GM10266 (cell line): ENCODE measurements at regions not wholly inside any gene's neighbourhood (a gene's known extent, or its start where the extent isn't known, plus 50 kb on each side); places are given as distances from the start of the nearest gene placed in this dataset.

Source experiments
- DNase-seq: peaks from one replicate; pipeline ENCODE4 v3.0.0; 2012; ENCODE audit errors: extremely low spot score
- CTCF ChIP-seq: IDR thresholded peaks from 2 replicates; pipeline ENCODE4 v1.5.1; 2012; ENCODE audit warnings: mild to moderate bottlenecking, low read depth; ENCODE audit not compliant: control insufficient read depth, insufficient read depth; ENCODE audit errors: missing control alignments

GRCh38 chr5:136892000-136892399 is 526.7 kb upstream of the TRPC7 start:
- no peak for DNase-seq
- TF ChIP-seq CTCF: no peak

- no peak for TF ChIP-seq CTCF
- DNase-seq: no peak
Observed at GRCh38 chr5:136891175-136891972, 526.0 kb upstream of the TRPC7 start.

GRCh38 chr5:136890431-136891148 is 525.2 kb upstream of the TRPC7 start:
- TF ChIP-seq CTCF: no peak
- no peak for DNase-seq

GRCh38 chr5:136886608-136887007 is 521.3 kb upstream of the TRPC7 start:
- no peak for DNase-seq
- no peak for TF ChIP-seq CTCF

GRCh38 chr5:136864960-136865359 is 499.6 kb upstream of the TRPC7 start:
- DNase-seq: no peak
- no peak for TF ChIP-seq CTCF

GRCh38 chr5:136856648-136857047 is 491.3 kb upstream of the TRPC7 start:
- no peak for TF ChIP-seq CTCF
- DNase-seq: no peak

- no peak for DNase-seq
- no peak for TF ChIP-seq CTCF
Observed at GRCh38 chr5:136853971-136854370, 488.6 kb upstream of the TRPC7 start.
